Mesothelial cell of epicardium (in vitro differentiated cells): ENCODE measurements at regions not wholly inside any gene's neighbourhood (a gene's known extent, or its start where the extent isn't known, plus 50 kb on each side); places are given as distances from the start of the nearest gene placed in this dataset.

Experiments used
- DNase-seq, 2 experiments: peaks; one replicate each; pipeline ENCODE4 v3.0.0; 2021; ENCODE audit warnings: low spot score in 2 of 2; ENCODE audit not compliant: unreplicated experiment in 2 of 2
- H3K27ac Mint-ChIP-seq: 2 replicates; pipeline ENCODE4 v1.8.0; 2021; ENCODE audit warnings: mixed read lengths
- H3K27me3 Mint-ChIP-seq: 2 replicates; pipeline ENCODE4 v1.8.0; 2021; ENCODE audit warnings: low read depth, mixed read lengths
- H3K36me3 Mint-ChIP-seq: 2 replicates; pipeline ENCODE4 v1.8.0; 2021; ENCODE audit warnings: mixed read lengths
- H3K4me1 Mint-ChIP-seq: 2 replicates; pipeline ENCODE4 v1.8.0; 2021; ENCODE audit warnings: mixed read lengths
- H3K4me3 Mint-ChIP-seq: 2 replicates; pipeline ENCODE4 v1.8.0; 2021; ENCODE audit warnings: mild to moderate bottlenecking, moderate library complexity, mixed read lengths
- H3K9me3 Mint-ChIP-seq: 2 replicates; pipeline ENCODE4 v1.8.0; 2021; ENCODE audit warnings: mixed read lengths
- CTCF ChIP-seq: fragments of 200-600 bp; sonication (generic); IDR thresholded peaks from one replicate; pipeline ENCODE4 v1.5.0; 2021; ENCODE audit warnings: antibody characterized with exemption; ENCODE audit not compliant: unreplicated experiment

- Mint-ChIP-seq H3K9me3 (peaks cover 7% of the 10 kb centered on the region), H3K27me3 (peaks cover 26% of the 10 kb centered on the region), H3K36me3 (no peaks in the 10 kb centered on the region), H3K27ac (no peak overlapping the region), H3K4me3 (no peak overlapping the region), H3K4me1 (no peaks in the 10 kb centered on the region)
- DNase-seq, result no peak
- TF ChIP-seq CTCF, result no peak
Measured at GRCh38 chr10:127797339-127797738, 60.4 kb downstream of the FOXI2 start.

- Mint-ChIP-seq H3K36me3 (no peaks in the 10 kb centered on the region), H3K4me3 (no peak overlapping the region), H3K27ac (no peak overlapping the region), H3K27me3 (peaks cover 32% of the 10 kb centered on the region), H3K9me3 (peaks cover 7% of the 10 kb centered on the region), H3K4me1 (no peaks in the 10 kb centered on the region)
- no peak for TF ChIP-seq CTCF
- DNase-seq, result no peak
Measured at GRCh38 chr10:127798111-127798510, 61.1 kb downstream of the FOXI2 start.

GRCh38 chr10:127801302-127801701 is 64.3 kb downstream of the FOXI2 start:
- H3K27ac Mint-ChIP-seq, result no peak overlapping the region
- H3K9me3 Mint-ChIP-seq, result peaks cover 3% of the 10 kb centered on the region
- H3K4me3 Mint-ChIP-seq, result no peak overlapping the region
- H3K27me3 Mint-ChIP-seq, result peaks cover 40% of the 10 kb centered on the region
- no peak for DNase-seq
- no peaks in the 10 kb centered on the region for H3K36me3 Mint-ChIP-seq
- H3K4me1 Mint-ChIP-seq, result no peaks in the 10 kb centered on the region
- no peak for TF ChIP-seq CTCF

GRCh38 chr10:127802531-127803095 is 65.6 kb downstream of the FOXI2 start:
- Mint-ChIP-seq H3K9me3 (peaks cover 3% of the 10 kb centered on the region), H3K27ac (no peak overlapping the region), H3K4me1 (no peaks in the 10 kb centered on the region), H3K36me3 (no peaks in the 10 kb centered on the region), H3K27me3 (peaks cover 46% of the 10 kb centered on the region), H3K4me3 (no peak overlapping the region)
- TF ChIP-seq CTCF, result no peak
- DNase-seq, result no peak

GRCh38 chr10:127804696-127805095 is 67.7 kb downstream of the FOXI2 start:
- Mint-ChIP-seq H3K36me3 (no peaks in the 10 kb centered on the region), H3K27ac (no peak overlapping the region), H3K9me3 (peaks cover 3% of the 10 kb centered on the region), H3K4me3 (no peak overlapping the region), H3K4me1 (no peaks in the 10 kb centered on the region), H3K27me3 (peaks cover 48% of the 10 kb centered on the region)
- DNase-seq, result no peak
- no peak for TF ChIP-seq CTCF

GRCh38 chr10:127805950-127806349 is 69.0 kb downstream of the FOXI2 start:
- Mint-ChIP-seq H3K36me3 (no peaks in the 10 kb centered on the region), H3K27me3 (peaks cover 48% of the 10 kb centered on the region), H3K27ac (no peak overlapping the region), H3K9me3 (peaks cover 2% of the 10 kb centered on the region), H3K4me1 (no peaks in the 10 kb centered on the region), H3K4me3 (no peak overlapping the region)
- no peak for TF ChIP-seq CTCF
- DNase-seq, result no peak
